ENCODE measurements at regions not wholly inside any gene's neighbourhood (a gene's known extent, or its start where the extent isn't known, plus 50 kb on each side); places are given as distances from the start of the nearest gene placed in this dataset.

GRCh38 chr20:7492257-7492656 lies 448.0 kb downstream of the HAO1 start:
- H3K27me3 ChIP-seq, result no peaks in the 10 kb centered on the region
- WGBS, 2 donors, result 82 to 89% methylated on average over 3 of the region's 3 CpGs
- DNase-seq, result no peak
- TF ChIP-seq POLR2A (IDR thresholded peaks at IDR 0.05) (no peak), CTCF (IDR thresholded peaks at IDR 0.05) (no peak)
- intact Hi-C loops (cut with DNase I; ENCODE audit: low total_unique reads), result no loop called here
- H3K27ac ChIP-seq, result no peak overlapping the region
- no peak overlapping the region for H3K4me3 ChIP-seq
- H3K36me3 ChIP-seq (ENCODE audit: low read depth, missing control alignments), result no peaks in the 10 kb centered on the region
- no peaks in the 10 kb centered on the region for H3K9me3 ChIP-seq
- no peaks in the 10 kb centered on the region for H3K4me1 ChIP-seq

GRCh38 chr20:7493311-7493710 lies 446.9 kb downstream of the HAO1 start:
- Histone ChIP-seq H3K4me3 (no peak overlapping the region), H3K4me1 (no peaks in the 10 kb centered on the region), H3K27me3 (no peaks in the 10 kb centered on the region), H3K9me3 (no peaks in the 10 kb centered on the region), H3K36me3 (ENCODE audit: low read depth, missing control alignments) (no peaks in the 10 kb centered on the region), H3K27ac (no peak overlapping the region)
- WGBS, 2 donors, result 92 to 100% methylated on average over 2 of the region's 2 CpGs
- TF ChIP-seq CTCF (IDR thresholded peaks at IDR 0.05) (no peak), POLR2A (IDR thresholded peaks at IDR 0.05) (no peak)
- DNase-seq, result no peak
- intact Hi-C loops (cut with DNase I; ENCODE audit: low total_unique reads), result no loop called here

- DNase-seq, result no peak
- no peak overlapping the region for H3K4me3 ChIP-seq
- H3K27me3 ChIP-seq, result no peaks in the 10 kb centered on the region
- WGBS, 2 donors, result 45 to 63% methylated on average over 4 of the region's 4 CpGs
- no peak overlapping the region for H3K27ac ChIP-seq
- intact Hi-C loops (cut with DNase I; ENCODE audit: low total_unique reads), result no loop called here
- H3K4me1 ChIP-seq, result no peaks in the 10 kb centered on the region
- no peak for TF ChIP-seq CTCF (IDR thresholded peaks at IDR 0.05)
- no peak for TF ChIP-seq POLR2A (IDR thresholded peaks at IDR 0.05)
- H3K36me3 ChIP-seq (ENCODE audit: low read depth, missing control alignments), result no peaks in the 10 kb centered on the region
- no peaks in the 10 kb centered on the region for H3K9me3 ChIP-seq
Measured at GRCh38 chr20:7496394-7496991, 443.8 kb downstream of the HAO1 start.

GRCh38 chr20:7497985-7498384 lies 442.3 kb downstream of the HAO1 start:
- Histone ChIP-seq H3K9me3 (no peaks in the 10 kb centered on the region), H3K36me3 (ENCODE audit: low read depth, missing control alignments) (no peaks in the 10 kb centered on the region), H3K4me1 (no peaks in the 10 kb centered on the region), H3K27me3 (no peaks in the 10 kb centered on the region), H3K4me3 (no peak overlapping the region), H3K27ac (no peak overlapping the region)
- intact Hi-C loops (cut with DNase I; ENCODE audit: low total_unique reads), result no loop called here
- WGBS, 2 donors, result 94 to 100% methylated on average over 1 of the region's 1 CpG
- DNase-seq, result no peak
- TF ChIP-seq POLR2A (IDR thresholded peaks at IDR 0.05), result no peak

GRCh38 chr20:7499201-7499600 lies 441.1 kb downstream of the HAO1 start:
- intact Hi-C loops (cut with DNase I; ENCODE audit: low total_unique reads), result no loop called here
- TF ChIP-seq POLR2A (IDR thresholded peaks at IDR 0.05) (no peak), CTCF (IDR thresholded peaks at IDR 0.05) (no peak)
- no peaks in the 10 kb centered on the region for H3K36me3 ChIP-seq (ENCODE audit: low read depth, missing control alignments)
- H3K4me1 ChIP-seq, result no peaks in the 10 kb centered on the region
- no peak overlapping the region for H3K27ac ChIP-seq
- no peaks in the 10 kb centered on the region for H3K9me3 ChIP-seq
- no peak overlapping the region for H3K4me3 ChIP-seq
- H3K27me3 ChIP-seq, result no peaks in the 10 kb centered on the region
- no peak for DNase-seq
